Parathyroid adenoma (tissue), 2 donors: ENCODE measurements at regions not wholly inside any gene's neighbourhood (a gene's known extent, or its start where the extent isn't known, plus 50 kb on each side); places are given as distances from the start of the nearest gene placed in this dataset.
"Not testable (repeated sequence)": the region's sequence is repeated elsewhere in the genome, so short reads cannot be mapped to it uniquely, and the experiment has no call there.

Experiments
- H2AFZ ChIP-seq: fragments of 300-600 bp; sonication (generic); one replicate; pipeline ENCODE4 v1.7.0; 2017; ENCODE audit warnings: antibody characterized with exemption, mild to moderate bottlenecking
- H3K27ac ChIP-seq: fragments of 300-600 bp; sonication (generic); one replicate; pipeline ENCODE4 v1.7.0; 2017
- H3K27me3 ChIP-seq: fragments of 300-600 bp; sonication (generic); one replicate; pipeline ENCODE4 v1.7.0; 2017; ENCODE audit warnings: low read length; ENCODE audit not compliant: control insufficient read depth, insufficient read depth
- H3K36me3 ChIP-seq: fragments of 300-600 bp; sonication (generic); one replicate; pipeline ENCODE4 v1.7.0; 2017; ENCODE audit warnings: low read length; ENCODE audit not compliant: control insufficient read depth, insufficient read depth
- H3K4me1 ChIP-seq: fragments of 300-600 bp; sonication (generic); one replicate; pipeline ENCODE4 v1.7.0; 2017; ENCODE audit warnings: control low read depth
- H3K4me2 ChIP-seq: fragments of 300-600 bp; sonication (generic); one replicate; pipeline ENCODE4 v1.7.0; 2017; ENCODE audit warnings: low read length
- H3K4me3 ChIP-seq: fragments of 300-600 bp; sonication (generic); one replicate; pipeline ENCODE4 v1.7.0; 2017; ENCODE audit warnings: low read depth, low read length
- H3K79me2 ChIP-seq: fragments of 300-600 bp; sonication (generic); one replicate; pipeline ENCODE4 v1.7.0; 2017; ENCODE audit warnings: control low read depth
- H3K9ac ChIP-seq: fragments of 300-600 bp; sonication (generic); one replicate; pipeline ENCODE4 v1.7.0; 2017; ENCODE audit warnings: mild to moderate bottlenecking
- H3K9me3 ChIP-seq: fragments of 300-600 bp; sonication (generic); one replicate; pipeline ENCODE4 v1.7.0; 2017; ENCODE audit warnings: low read length; ENCODE audit not compliant: control insufficient read depth
- CTCF ChIP-seq: fragments of 300-600 bp; sonication (generic); IDR thresholded peaks from one replicate; pipeline ENCODE4 v1.7.0; 2017; ENCODE audit warnings: antibody characterized with exemption, mild to moderate bottlenecking
- donor health status: primary hyperparathyroidism.

GRCh38 chr3:182413682-182414081 lies 379.6 kb upstream of the ATP11B start:
- Histone ChIP-seq H3K4me3 (no peak overlapping the region), H3K79me2 (no peaks in the 10 kb centered on the region), H3K9ac (no peak overlapping the region), H3K4me1 (no peaks in the 10 kb centered on the region), H3K27ac (no peak overlapping the region), H3K36me3 (no peaks in the 10 kb centered on the region), H3K9me3 (no peaks in the 10 kb centered on the region), H3K27me3 (no peaks in the 10 kb centered on the region), H2AFZ (no peak overlapping the region), H3K4me2 (no peak overlapping the region)
- TF ChIP-seq CTCF: no peak

- H3K79me2 ChIP-seq: no peaks in the 10 kb centered on the region
- H3K4me2 ChIP-seq: no peak overlapping the region
- H3K27me3 ChIP-seq: no peaks in the 10 kb centered on the region
- no peak overlapping the region for H3K4me3 ChIP-seq
- no peak for TF ChIP-seq CTCF
- no peaks in the 10 kb centered on the region for H3K9me3 ChIP-seq
- no peaks in the 10 kb centered on the region for H3K36me3 ChIP-seq
- H3K27ac ChIP-seq: no peak overlapping the region
- no peaks in the 10 kb centered on the region for H3K4me1 ChIP-seq
- H3K9ac ChIP-seq: no peak overlapping the region
- H2AFZ ChIP-seq: no peak overlapping the region
These were observed 378.7 kb upstream of the ATP11B start for GRCh38 chr3:182414586-182414985.

- no peaks in the 10 kb centered on the region for H3K36me3 ChIP-seq
- H2AFZ ChIP-seq: no peak overlapping the region
- no peak for TF ChIP-seq CTCF
These were observed 372.6 kb upstream of the ATP11B start for GRCh38 chr3:182420741-182421140.

GRCh38 chr3:182424006-182424405 lies 369.3 kb upstream of the ATP11B start:
- Histone ChIP-seq H3K79me2 (no peaks in the 10 kb centered on the region), H3K9me3 (no peaks in the 10 kb centered on the region), H3K9ac (no peak overlapping the region), H3K4me1 (no peaks in the 10 kb centered on the region), H3K4me2 (no peak overlapping the region), H3K27ac (no peak overlapping the region), H2AFZ (no peak overlapping the region), H3K4me3 (no peak overlapping the region), H3K27me3 (no peaks in the 10 kb centered on the region), H3K36me3 (no peaks in the 10 kb centered on the region)
- TF ChIP-seq CTCF: no peak

More at GRCh38 chr3:182420741-182421140, 372.6 kb upstream of the ATP11B start:
- Histone ChIP-seq H3K27ac (no peak overlapping the region), H3K4me1 (no peaks in the 10 kb centered on the region), H3K4me2 (no peak overlapping the region), H3K27me3 (no peaks in the 10 kb centered on the region), H3K9ac (no peak overlapping the region), H3K79me2 (no peaks in the 10 kb centered on the region), H3K9me3 (no peaks in the 10 kb centered on the region), H3K4me3 (no peak overlapping the region)

- H3K9ac ChIP-seq, H3K36me3 ChIP-seq, H2AFZ ChIP-seq, H3K79me2 ChIP-seq, H3K27ac ChIP-seq, H3K27me3 ChIP-seq, H3K4me1 ChIP-seq, H3K4me3 ChIP-seq, H3K4me2 ChIP-seq, H3K9me3 ChIP-seq: not testable (repeated sequence)
These were observed 367.2 kb upstream of the ATP11B start for GRCh38 chr3:182425926-182426718.

GRCh38 chr3:182431972-182432371 lies 361.3 kb upstream of the ATP11B start:
- not testable (repeated sequence) for H3K79me2 ChIP-seq, H3K9me3 ChIP-seq, H3K27ac ChIP-seq, H3K27me3 ChIP-seq, H3K4me2 ChIP-seq, H3K4me1 ChIP-seq, H3K36me3 ChIP-seq, H2AFZ ChIP-seq, H3K9ac ChIP-seq, H3K4me3 ChIP-seq
